DMS53 treated with DMSO at 0.1 percent for 48 hours (cell line): ENCODE measurements at regions not wholly inside any gene's neighbourhood (a gene's known extent, or its start where the extent isn't known, plus 50 kb on each side); places are given as distances from the start of the nearest gene placed in this dataset.

Experiments
- DNase-seq: peaks from one replicate; lab custom pipeline; 2025; ENCODE audit not compliant: unreplicated experiment; lab: John Stamatoyannopoulos, UW

- no peak for DNase-seq
These were observed 142.2 kb downstream of the ABCA8 start for GRCh38 chr17:68812876-68813584.

- no peak for DNase-seq
These were observed 146.0 kb downstream of the ABCA8 start for GRCh38 chr17:68809148-68809547.

GRCh38 chr17:68807998-68808772 lies 147.0 kb downstream of the ABCA8 start:
- no peak for DNase-seq

GRCh38 chr17:68805609-68806008 lies 149.6 kb downstream of the ABCA8 start:
- no peak for DNase-seq

- DNase-seq = no peak
These were observed 150.2 kb downstream of the ABCA8 start for GRCh38 chr17:68804777-68805520.

GRCh38 chr17:68803164-68803929 lies 151.8 kb downstream of the ABCA8 start:
- no peak for DNase-seq

- DNase-seq = no peak
These were observed 153.6 kb downstream of the ABCA8 start for GRCh38 chr17:68801335-68802247.

GRCh38 chr17:68800751-68801150 lies 154.4 kb downstream of the ABCA8 start:
- no peak for DNase-seq

- peak; percentile 19 for DNase-seq
These were observed 160.4 kb downstream of the ABCA8 start for GRCh38 chr17:68794636-68795434.

GRCh38 chr17:68792873-68793272 lies 162.3 kb downstream of the ABCA8 start:
- DNase-seq = no peak

- DNase-seq = no peak
These were observed 163.0 kb downstream of the ABCA8 start for GRCh38 chr17:68792042-68792685.

GRCh38 chr17:68790931-68791330 lies 164.3 kb downstream of the ABCA8 start:
- no peak for DNase-seq

GRCh38 chr17:68790492-68790891 lies 164.7 kb downstream of the ABCA8 start:
- DNase-seq = no peak

- DNase-seq = no peak
These were observed 165.8 kb downstream of the ABCA8 start for GRCh38 chr17:68789203-68789962.

GRCh38 chr17:68785565-68786486 lies 169.4 kb downstream of the ABCA8 start:
- peak; percentile 9 for DNase-seq

- no peak for DNase-seq
These were observed 170.8 kb downstream of the ABCA8 start for GRCh38 chr17:68784431-68784830.

GRCh38 chr17:68783861-68784260 lies 171.3 kb downstream of the ABCA8 start:
- DNase-seq = no peak
